ENCODE measurements at regions not wholly inside any gene's neighbourhood (a gene's known extent, or its start where the extent isn't known, plus 50 kb on each side); places are given as distances from the start of the nearest gene placed in this dataset.

- no peak for DNase-seq (ENCODE audit: low read depth)
These were observed 140.2 kb upstream of the PJA1 start for GRCh38 chrX:69305333-69306062.

GRCh38 chrX:69303231-69303630 is 138.0 kb upstream of the PJA1 start:
- no peak for DNase-seq (ENCODE audit: low read depth)

GRCh38 chrX:69299951-69300714 is 134.9 kb upstream of the PJA1 start:
- no peak for DNase-seq (ENCODE audit: low read depth)

- DNase-seq (ENCODE audit: low read depth): no peak
These were observed 134.0 kb upstream of the PJA1 start for GRCh38 chrX:69299285-69299684.

GRCh38 chrX:69298466-69299140 is 133.3 kb upstream of the PJA1 start:
- DNase-seq (ENCODE audit: low read depth): no peak

- DNase-seq (ENCODE audit: low read depth): no peak
These were observed 132.3 kb upstream of the PJA1 start for GRCh38 chrX:69297506-69297905.

- no peak for DNase-seq (ENCODE audit: low read depth)
These were observed 128.7 kb upstream of the PJA1 start for GRCh38 chrX:69293776-69294601.

- no peak for DNase-seq (ENCODE audit: low read depth)
These were observed 125.9 kb upstream of the PJA1 start for GRCh38 chrX:69291116-69291515.

GRCh38 chrX:69290292-69290691 is 125.0 kb upstream of the PJA1 start:
- no peak for DNase-seq (ENCODE audit: low read depth)

- no peak for DNase-seq (ENCODE audit: low read depth)
These were observed 124.5 kb upstream of the PJA1 start for GRCh38 chrX:69289793-69290123.

- no peak for DNase-seq (ENCODE audit: low read depth)
These were observed 124.0 kb upstream of the PJA1 start for GRCh38 chrX:69289046-69289792.

- DNase-seq (ENCODE audit: low read depth): no peak
These were observed 121.8 kb upstream of the PJA1 start for GRCh38 chrX:69287095-69287494.

GRCh38 chrX:69286565-69286906 is 121.3 kb upstream of the PJA1 start:
- no peak for DNase-seq (ENCODE audit: low read depth)

- DNase-seq (ENCODE audit: low read depth): peak; percentile 48
These were observed 120.8 kb upstream of the PJA1 start for GRCh38 chrX:69285881-69286564.

- DNase-seq (ENCODE audit: low read depth): no peak
These were observed 120.2 kb upstream of the PJA1 start for GRCh38 chrX:69285401-69285877.

GRCh38 chrX:69284491-69284890 is 119.2 kb upstream of the PJA1 start:
- no peak for DNase-seq (ENCODE audit: low read depth)

GRCh38 chrX:69282893-69283690 is 117.8 kb upstream of the PJA1 start:
- DNase-seq (ENCODE audit: low read depth): no peak

- DNase-seq (ENCODE audit: low read depth): no peak
These were observed 115.7 kb upstream of the PJA1 start for GRCh38 chrX:69280933-69281332.

GRCh38 chrX:69279234-69279633 is 114.0 kb upstream of the PJA1 start:
- DNase-seq (ENCODE audit: low read depth): no peak
